ENCODE measurements at regions not wholly inside any gene's neighbourhood (a gene's known extent, or its start where the extent isn't known, plus 50 kb on each side); places are given as distances from the start of the nearest gene placed in this dataset.
"Not testable (repeated sequence)": the region's sequence is repeated elsewhere in the genome, so short reads cannot be mapped to it uniquely, and the experiment has no call there.

DNA sequence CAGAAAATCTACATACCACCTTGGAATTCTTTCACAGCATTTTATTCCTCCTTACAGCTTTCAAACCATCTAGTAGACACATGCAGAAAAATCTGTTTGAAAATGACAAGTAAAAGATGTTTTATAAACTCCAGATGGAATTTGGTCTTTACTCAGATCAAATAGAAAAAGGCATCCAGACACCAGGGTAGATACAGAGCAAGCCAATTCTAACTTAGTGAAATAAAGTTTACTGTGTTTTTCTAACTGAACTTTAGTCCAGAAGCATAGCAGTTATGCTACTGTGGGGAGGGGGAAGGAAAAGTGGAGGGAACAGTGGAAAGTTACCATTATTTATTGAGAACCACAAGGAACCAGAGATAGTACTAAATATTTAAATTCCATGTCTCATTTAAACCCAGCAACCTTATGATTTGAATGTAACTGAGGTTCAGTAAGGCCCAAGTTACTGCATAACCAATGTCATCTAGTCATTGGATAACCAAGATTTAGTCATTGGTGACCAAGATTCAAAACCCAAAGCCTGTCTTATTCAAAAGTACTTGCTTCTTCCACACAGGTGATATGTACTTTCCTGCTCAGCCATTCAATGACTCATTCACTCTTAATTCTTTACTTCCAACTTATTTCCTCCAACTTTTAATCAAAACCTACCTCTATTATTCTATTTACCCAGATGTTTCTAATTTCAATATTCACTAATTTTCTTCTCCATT, 57.7 kb downstream of the RAD51AP2 start:
- no peak for DNase-seq (ENCODE audit: low read depth, low spot score)

DNA sequence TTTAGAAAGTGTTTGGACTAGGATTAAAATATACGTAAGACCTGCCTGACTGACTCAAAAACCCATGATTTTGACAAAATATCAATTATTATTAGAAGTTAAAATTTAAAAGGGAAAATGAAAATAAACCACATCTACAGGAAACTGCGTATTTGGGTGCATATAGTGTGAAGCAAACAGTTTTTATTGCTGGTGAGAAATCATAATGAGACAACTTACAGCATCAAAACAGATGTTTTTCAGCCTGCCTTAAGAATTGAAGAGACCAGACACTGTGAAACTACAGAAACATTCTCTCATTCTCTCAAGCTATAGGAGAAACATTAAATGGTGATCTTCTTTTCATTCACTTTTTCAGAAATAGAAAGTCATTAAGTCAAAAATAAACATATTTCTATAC, 62.9 kb downstream of the RAD51AP2 start:
- DNase-seq (ENCODE audit: low read depth, low spot score): no peak

GRCh38 chr2:17446191-17446590, 72.0 kb downstream of the RAD51AP2 start:
- not testable (repeated sequence) for DNase-seq (ENCODE audit: low read depth, low spot score)

DNA sequence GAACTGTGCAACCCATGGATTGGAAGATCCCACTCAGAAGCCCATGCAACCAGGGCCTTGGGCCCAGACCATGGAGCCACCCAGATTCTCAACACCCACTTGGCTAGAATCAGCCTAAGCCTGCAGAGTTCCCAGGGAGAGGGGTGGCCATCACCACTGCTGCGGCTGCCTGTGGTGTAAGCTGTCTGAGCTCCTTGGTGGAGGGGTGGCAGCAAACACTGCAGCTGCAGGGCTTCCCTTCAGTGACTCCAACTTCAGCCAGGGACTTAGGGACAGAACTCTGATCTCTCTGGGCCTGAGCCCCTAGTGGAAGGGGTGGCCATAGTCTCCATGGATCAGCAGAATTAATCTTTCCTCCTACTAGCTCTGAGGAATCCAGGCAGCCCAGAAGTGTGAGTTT, 72.5 kb downstream of the RAD51AP2 start:
- no peak for DNase-seq (ENCODE audit: low read depth, low spot score)

DNA sequence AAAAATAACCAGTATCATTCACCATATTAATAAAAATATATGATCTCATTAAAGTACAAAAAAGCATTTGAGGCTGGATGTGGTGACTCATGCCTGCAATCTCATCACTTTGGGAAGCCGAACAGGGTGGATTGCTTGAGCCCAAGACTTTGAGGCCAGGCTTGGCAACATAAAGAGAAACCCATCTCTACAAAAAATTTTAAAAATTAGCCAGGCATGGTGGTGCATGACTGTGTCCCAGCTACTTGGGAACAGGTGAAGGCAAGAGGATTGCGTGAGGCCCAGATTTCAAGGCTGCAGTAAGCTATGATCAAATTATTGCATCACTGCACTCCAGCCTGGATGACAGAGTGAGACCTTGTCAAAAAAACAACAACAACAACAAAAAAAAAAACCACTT, 75.9 kb downstream of the RAD51AP2 start:
- no peak for DNase-seq (ENCODE audit: low read depth, low spot score)

GRCh38 chr2:17441790-17442189, 76.5 kb downstream of the RAD51AP2 start:
- DNase-seq (ENCODE audit: low read depth, low spot score): no peak

GRCh38 chr2:17441055-17441771, 77.0 kb downstream of the RAD51AP2 start:
- DNase-seq (ENCODE audit: low read depth, low spot score): peak; percentile 58

GRCh38 chr2:17430326-17430725, 87.9 kb downstream of the RAD51AP2 start:
- no peak for DNase-seq (ENCODE audit: low read depth, low spot score)

GRCh38 chr2:17429130-17429529, 89.1 kb downstream of the RAD51AP2 start:
- DNase-seq (ENCODE audit: low read depth, low spot score): no peak

- no peak for DNase-seq (ENCODE audit: low read depth, low spot score)
These were observed 90.8 kb downstream of the RAD51AP2 start for GRCh38 chr2:17427401-17427800.

- DNase-seq (ENCODE audit: low read depth, low spot score): no peak
These were observed 91.5 kb downstream of the RAD51AP2 start for GRCh38 chr2:17426743-17427142.

DNA sequence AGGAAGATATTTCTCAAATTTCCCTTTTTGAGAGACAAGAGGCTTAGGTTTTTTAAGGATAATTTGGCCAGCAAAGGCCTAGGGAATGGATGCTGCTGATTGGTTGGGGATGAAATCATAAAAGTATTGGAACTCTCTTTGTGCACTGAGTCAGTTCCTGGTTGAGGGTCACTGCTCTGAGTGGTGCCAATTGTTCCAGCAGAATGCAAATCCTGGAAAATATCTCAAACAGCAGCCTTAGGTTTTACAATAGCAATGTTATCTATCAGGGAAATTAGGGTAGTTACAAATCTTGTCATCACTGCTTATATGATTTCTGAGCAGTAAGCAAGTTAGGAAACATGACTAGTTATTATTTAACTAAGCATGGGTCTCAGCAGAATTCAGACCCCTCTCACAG, 96.2 kb downstream of the RAD51AP2 start:
- no peak for DNase-seq (ENCODE audit: low read depth, low spot score)

DNA sequence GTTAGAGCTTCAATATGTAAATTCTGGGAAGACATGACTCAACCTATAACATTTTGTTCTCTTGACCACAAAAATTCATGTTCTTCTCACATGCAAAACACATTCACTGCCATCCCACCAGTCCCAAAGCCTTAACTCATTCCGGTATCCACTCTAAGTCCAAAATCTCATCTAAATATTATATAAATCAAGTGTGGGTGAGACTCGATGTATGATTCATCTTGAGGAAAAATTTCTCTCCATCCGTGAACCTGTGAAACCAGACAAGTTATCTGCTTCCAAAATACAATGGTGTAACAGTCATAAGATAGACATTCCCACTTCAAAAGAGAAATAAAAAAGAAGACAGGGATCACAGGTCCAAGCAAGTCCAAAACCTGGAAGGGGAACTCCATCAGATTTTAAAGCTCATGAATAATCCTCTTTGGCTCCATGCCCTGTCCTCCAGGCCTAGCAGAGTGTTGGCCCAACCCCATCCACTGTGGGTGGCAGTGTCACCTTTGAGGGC, 101.3 kb downstream of the RAD51AP2 start:
- no peak for DNase-seq (ENCODE audit: low read depth, low spot score)

DNA sequence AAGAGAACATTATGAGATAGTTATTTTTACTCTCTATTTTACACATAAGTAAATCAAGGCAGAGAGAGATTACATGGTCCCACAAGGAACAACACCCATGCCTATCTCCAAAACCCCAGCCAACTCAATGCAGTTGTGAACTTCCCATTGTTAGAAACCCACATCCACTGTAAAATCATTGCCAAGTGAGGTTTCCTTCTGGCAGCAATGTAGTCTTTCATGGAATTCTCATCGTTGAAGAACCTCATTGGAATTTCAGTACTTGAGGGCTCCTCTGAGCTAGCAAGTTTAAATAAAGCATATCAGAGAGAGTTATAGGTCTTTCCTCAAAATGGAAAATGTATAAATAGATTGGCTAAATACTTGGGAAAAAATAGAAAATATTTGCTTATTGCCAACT, 105.2 kb downstream of the RAD51AP2 start:
- no peak for DNase-seq (ENCODE audit: low read depth, low spot score)

DNA sequence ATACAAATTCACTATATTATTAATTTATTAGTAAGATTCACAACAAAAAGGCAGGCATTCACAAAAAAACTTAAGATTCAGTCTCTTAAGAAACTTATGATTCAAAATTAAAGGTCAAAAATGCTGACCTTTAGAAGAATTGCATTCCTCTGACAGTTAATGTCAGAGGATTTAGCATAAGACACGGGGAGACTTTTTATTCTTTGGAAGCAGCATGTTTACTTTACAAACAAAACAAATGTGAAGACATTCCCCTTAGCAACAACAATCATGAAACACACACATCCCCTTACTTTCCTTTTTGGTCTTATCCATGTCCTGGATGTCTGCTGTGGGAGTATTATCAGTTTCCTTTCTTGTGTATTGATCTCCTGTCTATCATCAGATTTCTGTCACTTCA, 117.1 kb downstream of the RAD51AP2 start:
- DNase-seq (ENCODE audit: low read depth, low spot score): no peak

GRCh38 chr2:17398770-17399169, 119.5 kb downstream of the RAD51AP2 start:
- no peak for DNase-seq (ENCODE audit: low read depth, low spot score)

GRCh38 chr2:17388798-17389197, 129.4 kb downstream of the RAD51AP2 start:
- no peak for DNase-seq (ENCODE audit: low read depth, low spot score)

- no peak for DNase-seq (ENCODE audit: low read depth, low spot score)
These were observed 130.6 kb downstream of the RAD51AP2 start for GRCh38 chr2:17387591-17387990.

GRCh38 chr2:17386771-17387170, 131.5 kb downstream of the RAD51AP2 start:
- DNase-seq (ENCODE audit: low read depth, low spot score): no peak

DNA sequence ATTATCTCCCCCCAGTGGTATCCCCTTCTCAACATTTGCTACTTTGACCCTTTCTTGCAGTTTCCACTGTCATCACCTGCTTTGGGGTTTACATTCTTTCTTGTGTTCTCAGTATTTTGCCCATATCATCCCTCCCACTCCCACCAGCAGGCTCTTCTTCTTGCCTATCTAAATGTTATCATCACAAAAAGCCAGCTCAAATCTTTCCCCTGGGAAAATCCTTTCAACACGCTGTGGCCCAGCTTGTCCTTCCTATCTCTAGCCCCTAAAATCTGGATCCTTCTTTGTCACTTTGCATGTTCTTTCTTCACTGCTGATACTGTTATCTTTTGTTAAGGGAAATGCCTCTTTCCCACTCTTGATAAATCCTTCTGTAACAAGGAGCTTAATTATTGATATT, 138.2 kb downstream of the RAD51AP2 start:
- no peak for DNase-seq (ENCODE audit: low read depth, low spot score)

GRCh38 chr2:17375262-17375661, 143.0 kb downstream of the RAD51AP2 start:
- peak; percentile 18 for DNase-seq (ENCODE audit: low read depth, low spot score)

GRCh38 chr2:17373741-17374140, 144.5 kb downstream of the RAD51AP2 start:
- no peak for DNase-seq (ENCODE audit: low read depth, low spot score)

- no peak for DNase-seq (ENCODE audit: low read depth, low spot score)
These were observed 145.2 kb downstream of the RAD51AP2 start for GRCh38 chr2:17373041-17373440.

Measured in ELF-1 (cell line).